ENCODE measurements at regions not wholly inside any gene's neighbourhood (a gene's known extent, or its start where the extent isn't known, plus 50 kb on each side); places are given as distances from the start of the nearest gene placed in this dataset.

DNA sequence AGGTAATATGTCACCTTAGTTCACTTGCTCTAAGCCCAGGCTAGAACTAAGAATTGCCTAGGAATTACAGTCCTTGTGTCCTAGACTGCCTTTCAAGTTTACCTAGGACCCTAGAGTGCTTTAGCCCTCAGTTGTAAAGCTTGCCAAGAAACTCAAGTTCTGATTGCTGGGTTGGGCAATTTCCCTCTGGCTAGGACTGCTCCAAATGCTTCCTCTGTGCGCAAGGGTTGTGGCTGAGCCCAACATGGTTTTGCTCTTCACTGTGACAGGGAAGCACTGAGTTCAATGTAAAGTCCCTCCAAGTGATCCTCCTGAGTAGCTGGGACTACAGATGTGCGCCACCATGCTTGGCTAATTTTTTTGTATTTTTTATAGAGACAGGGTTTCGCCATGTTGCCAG is 102.3 kb upstream of the NEK7 start:
- TF ChIP-seq EZH2 (IDR thresholded peaks at IDR 0.05; ENCODE audit: borderline replicate concordance, low read depth, low read length, severe bottlenecking) (no peak), CTCF (IDR thresholded peaks at IDR 0.05; ENCODE audit: borderline replicate concordance, extremely low read depth, low read length, poor library complexity, severe bottlenecking) (no peak)

Measured in DND-41 (cell line).